NOMO-1 (cell line): ENCODE measurements at regions not wholly inside any gene's neighbourhood (a gene's known extent, or its start where the extent isn't known, plus 50 kb on each side); places are given as distances from the start of the nearest gene placed in this dataset.
"Not testable (repeated sequence)": the region's sequence is repeated elsewhere in the genome, so short reads cannot be mapped to it uniquely, and the experiment has no call there.

ENCODE experiments used
- DNase-seq, 2 experiments: peaks; one replicate each; lab custom pipeline; 2025; ENCODE audit not compliant: unreplicated experiment in 2 of 2; lab: John Stamatoyannopoulos, UW

- no peak for DNase-seq
Measured at GRCh38 chr18:76721207-76721996, 101.0 kb upstream of the ZNF236 start.

DNA sequence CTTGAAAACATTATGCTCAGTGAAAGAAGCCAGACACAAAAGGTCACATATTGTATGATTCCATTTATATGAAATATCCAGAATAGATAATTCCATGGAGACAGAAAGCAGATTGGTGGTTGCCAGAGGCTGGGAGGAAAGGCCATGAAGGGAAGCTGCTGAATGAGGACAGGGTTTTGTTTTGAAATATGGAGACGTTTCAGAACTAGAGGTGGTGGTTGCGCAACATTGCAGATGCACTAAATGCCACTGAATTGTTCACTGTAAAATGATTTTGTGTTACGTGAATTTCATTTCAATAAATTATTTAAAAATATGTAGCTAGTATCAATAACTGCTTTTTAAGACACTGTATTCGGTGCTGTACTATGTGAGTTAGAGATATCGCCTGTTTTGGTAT, 101.7 kb upstream of the ZNF236 start:
- peak in 1 of 2 experiments; percentile 44 for DNase-seq

- DNase-seq, result no peak
Measured at GRCh38 chr18:76715012-76715610, 107.2 kb upstream of the ZNF236 start.

DNA sequence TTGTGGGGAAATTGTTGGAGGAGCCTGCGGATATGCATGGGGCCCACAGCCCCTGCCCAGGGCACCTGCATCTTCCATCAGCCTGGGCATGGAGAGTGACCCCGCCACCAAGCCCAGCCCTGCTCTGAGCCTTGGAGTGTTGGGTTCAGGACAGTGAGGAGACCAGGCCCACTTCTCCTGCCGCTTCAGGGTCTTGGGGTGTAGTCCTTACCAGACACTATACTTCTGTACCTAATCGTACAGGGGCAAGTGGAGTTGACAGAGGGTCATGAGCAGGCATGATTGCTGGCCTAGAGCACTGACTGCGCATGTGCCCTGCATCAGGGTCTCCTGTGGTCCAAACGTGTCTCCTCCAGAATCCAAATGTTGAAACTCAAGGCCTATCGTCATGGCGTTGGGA, 108.9 kb upstream of the ZNF236 start:
- no peak for DNase-seq

- DNase-seq, result peak; percentile 24 to 56
Measured at GRCh38 chr18:76712511-76713140, 109.7 kb upstream of the ZNF236 start.

GRCh38 chr18:76710646-76711520, 111.5 kb upstream of the ZNF236 start:
- no peak for DNase-seq

DNA sequence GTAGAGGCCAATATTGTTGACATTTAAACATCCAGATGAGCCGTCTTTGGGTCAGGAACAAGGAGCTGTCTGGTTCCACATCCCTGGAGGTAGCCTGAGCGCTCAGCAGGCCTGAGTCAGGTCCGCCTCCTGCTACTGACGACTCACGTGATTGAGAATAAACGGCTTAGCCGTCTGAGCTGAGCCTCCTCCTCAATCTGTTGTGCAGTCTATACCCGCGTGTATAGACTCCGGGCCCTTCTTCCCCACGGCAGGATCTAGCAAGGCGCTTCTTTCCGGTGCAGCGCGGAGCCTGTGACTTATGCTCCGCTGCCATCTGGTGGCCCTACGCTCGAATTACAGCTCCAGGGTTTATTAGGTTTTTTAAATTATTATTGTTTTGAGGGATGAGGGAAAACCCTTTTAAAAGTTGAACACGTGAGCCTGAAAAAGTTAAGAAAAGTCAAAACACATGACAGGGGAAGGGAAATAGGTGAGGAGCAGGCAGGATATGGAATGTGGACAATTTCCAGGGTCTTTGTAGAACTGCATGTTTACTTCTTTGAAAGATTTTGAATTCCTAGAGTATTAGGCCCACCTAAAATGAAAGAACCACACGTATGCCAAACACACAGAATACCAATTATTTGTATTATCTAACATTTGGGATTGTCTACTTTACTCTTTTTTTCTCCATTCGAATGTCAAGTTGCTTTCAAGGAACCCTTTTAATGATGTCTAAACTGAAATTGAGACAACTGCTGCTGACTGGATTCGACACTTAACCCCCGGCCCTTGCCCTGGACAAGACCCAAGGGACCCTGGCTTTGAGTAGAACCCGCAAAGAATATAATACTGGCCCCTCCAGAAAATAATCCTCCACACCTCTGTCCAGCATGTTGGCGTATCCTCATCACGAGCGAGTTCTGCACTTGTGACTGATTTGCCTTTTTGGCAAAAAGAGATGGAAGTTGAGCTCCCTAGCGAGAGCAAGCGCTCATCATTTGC, 112.4 kb upstream of the ZNF236 start:
- DNase-seq, result peak; percentile 54 to 66

DNA sequence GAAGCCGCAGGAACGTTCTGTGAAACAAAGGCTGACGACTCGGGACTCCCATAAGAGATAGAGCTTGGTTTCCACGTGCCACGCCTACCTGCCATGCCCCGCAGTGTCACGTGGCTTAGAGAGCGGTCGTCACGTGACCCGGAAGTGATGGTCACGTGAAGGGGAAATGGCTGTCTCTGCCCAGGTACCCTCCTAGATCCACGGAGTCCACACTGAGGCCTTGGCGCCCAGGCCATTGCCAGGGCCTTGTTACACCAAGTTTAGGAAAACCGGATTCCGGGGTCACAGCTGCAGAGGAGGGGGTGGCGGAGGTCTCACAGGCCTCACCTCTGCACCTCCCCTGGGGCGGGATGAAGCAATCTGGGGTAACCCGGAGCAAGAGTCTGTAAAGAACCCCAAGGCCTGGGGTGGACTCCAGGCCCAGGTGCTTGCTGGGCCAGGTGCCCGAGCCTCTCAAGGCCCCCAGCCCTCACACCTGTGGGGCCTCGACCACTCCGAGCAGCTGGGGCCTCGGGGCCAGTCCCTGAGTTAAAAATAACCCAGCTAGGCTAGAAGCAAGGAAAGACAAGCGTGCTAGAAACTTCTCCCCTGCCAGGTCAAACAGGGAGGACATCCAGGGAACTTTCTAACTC, 113.5 kb upstream of the ZNF236 start:
- no peak for DNase-seq

DNA sequence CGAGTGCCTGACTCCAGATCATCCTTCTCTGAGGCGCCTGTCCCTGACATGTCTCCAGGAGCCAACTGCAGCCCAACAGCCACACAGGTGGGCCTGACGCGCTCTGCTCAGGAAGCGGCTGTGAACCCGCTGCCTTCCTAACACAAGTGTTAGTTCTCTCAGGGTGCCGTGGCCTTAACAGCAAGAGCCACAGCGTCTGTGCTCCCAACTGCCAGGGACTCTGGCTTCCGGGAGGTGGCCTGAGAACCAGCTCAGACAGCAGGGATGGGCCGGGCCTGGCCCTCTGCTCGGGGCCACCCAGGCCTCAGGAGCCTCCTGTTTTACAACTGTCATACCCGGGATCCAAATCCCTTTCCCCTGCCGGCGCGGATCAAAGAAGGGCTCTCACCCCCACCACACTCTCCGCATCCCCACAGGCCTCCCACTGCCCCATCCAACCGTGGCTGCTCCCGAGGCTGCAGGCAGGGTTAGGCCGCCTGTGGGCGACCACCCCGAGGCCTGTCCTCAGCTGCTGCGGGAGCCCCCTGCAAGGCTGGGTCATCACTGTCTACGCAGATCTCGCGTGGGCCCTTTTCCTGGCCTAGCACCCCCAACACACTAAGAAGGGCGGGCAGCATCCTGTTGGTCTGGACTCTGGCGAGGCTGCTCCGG, 114.2 kb upstream of the ZNF236 start:
- DNase-seq, result no peak

DNA sequence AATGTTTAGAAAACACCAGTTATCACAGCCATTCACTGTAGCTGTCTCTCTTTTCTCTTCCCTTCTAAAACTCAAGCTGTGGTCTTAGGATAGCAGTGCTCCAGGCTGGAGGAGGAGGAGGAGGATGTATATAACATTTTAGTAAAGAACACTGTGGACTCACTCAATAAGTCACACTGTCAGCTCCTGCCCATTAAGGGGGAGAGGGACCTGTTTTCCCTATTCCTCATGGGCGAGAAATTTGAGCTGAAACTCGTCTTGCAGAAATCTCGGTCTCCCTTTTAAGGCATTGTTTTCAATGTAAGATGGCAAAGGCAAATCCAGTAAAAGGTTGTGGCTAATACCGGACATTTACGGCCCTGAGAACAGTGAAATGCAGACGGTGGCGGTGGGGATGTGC, 114.8 kb upstream of the ZNF236 start:
- no peak for DNase-seq

GRCh38 chr18:76704589-76704988, 117.8 kb upstream of the ZNF236 start:
- not testable (repeated sequence) for DNase-seq

GRCh38 chr18:76699923-76700322, 122.4 kb upstream of the ZNF236 start:
- no peak for DNase-seq

DNA sequence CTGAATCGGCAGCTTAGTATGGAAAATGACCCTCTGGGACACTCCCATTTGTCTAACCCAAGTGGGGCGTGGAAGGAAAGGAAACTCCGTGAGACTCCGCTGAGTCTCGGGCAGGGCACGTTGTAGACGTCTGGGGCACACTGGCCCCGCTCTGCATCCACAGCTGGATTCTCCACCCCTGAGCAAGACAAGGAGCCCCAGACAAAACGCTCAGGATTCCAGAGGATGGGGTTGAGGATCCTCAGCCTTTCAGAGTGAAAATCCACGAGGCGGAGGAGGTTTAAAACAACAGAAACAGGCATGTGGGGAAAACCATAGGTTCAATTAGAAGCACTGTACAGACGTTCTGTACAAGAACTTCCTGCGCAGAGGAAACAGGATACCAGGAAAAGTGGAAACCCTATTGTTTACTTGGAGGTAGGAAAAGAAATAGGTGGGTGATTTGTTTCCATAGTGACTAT, 124.9 kb upstream of the ZNF236 start:
- DNase-seq, result no peak

- DNase-seq, result no peak
Measured at GRCh38 chr18:76691800-76692199, 130.6 kb upstream of the ZNF236 start.

GRCh38 chr18:76689646-76690264, 132.6 kb upstream of the ZNF236 start:
- DNase-seq, result no peak

DNA sequence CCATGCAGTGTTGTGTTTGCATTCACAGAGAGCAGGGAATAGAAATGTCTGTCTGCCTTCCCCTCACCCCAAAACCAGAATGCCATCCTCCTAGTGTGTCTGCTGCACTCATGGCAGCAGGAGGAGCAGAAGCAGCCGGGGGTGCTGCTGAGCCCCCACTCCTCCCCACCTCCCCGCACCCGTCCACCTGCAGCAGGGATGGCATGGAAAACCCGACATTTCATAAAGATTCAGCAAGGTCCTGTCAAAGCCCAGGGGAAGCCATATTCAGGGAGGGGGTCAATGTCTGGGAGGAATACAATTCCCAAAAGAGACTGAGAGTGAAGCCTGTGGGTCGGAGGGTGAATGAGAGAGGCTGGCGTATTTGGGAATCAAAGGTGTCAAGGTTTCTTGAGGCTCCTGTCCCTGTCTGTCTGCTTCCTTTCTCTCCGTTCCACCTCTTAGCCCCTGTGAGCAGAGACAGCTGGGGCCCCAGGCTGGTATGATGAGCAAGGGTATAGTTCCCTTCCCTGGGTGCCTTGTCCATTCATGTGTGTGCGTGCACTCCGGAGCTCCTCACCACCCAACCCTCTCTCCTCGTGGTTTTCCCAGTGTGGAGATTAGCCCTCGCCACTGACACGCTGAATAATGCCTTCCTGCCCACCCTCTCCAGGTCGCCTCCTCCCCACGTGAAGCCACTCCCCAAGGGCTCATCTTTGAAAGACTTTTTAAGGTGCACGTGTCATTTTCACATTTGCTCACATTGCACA, 133.5 kb upstream of the ZNF236 start:
- DNase-seq, result no peak

DNA sequence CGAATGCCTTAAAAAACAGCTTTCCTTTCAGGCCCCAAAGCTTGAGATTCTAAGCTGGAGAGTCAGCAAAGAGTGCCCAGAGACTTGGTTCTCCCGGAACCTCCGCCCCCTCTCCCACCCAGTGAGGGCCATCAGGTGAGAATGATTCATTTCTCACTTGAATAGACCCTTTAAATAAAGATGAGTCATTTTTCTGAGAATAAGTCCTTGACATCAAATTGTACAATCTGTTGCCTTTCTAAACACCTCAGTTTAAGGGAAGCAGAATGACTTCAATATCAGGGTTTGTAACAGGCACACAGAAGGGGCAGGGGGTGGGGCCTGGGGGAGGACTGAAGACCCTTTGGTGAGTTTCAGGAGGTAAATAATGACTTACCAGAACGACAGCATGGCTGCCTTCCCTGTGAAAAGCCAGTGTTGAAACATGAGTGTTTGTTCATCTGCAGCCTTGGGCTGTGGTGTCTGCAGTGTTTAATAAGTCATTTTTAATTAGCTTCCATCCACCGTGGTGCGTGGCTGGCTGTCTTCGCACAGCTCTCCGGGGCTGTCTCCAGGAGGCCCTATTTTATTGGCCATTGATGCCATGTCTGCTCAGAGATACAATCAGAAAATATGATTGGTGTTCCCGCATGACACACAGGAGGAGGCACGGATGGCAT, 134.9 kb upstream of the ZNF236 start:
- peak in 1 of 2 experiments; percentile 17 for DNase-seq
